Posterior vena cava (tissue), 2 donors: ENCODE measurements at regions not wholly inside any gene's neighbourhood (a gene's known extent, or its start where the extent isn't known, plus 50 kb on each side); places are given as distances from the start of the nearest gene placed in this dataset.

Source experiments
- DNase-seq: peaks from one replicate; pipeline ENCODE4 v3.0.0-alpha.2; 2020; ENCODE audit warnings: low spot score
- intact Hi-C, 2 donors: fragments of 100-400 bp; cut with DNase I; formaldehyde crosslinking; loops; one replicate each; pipeline versions ENCODE4 v1.14.1 to v1.14.2; 2022 to 2023
- donor health status: DM: yes; HTN: yes; CAD: no.
- donor health status: DM: yes; HTN: yes; CAD: no.

- intact Hi-C loops, result no loop called here
- no peak for DNase-seq
These were observed 98.8 kb upstream of the NFIB start for GRCh38 chr9:14412775-14413174.

- intact Hi-C loops, result loop anchor here in 1 of 2 donors (10.0 kb wide), 1 partner anchor 982 kb away; no protein-coding TSS in a partner anchor
- no peak for DNase-seq
These were observed 92.5 kb upstream of the NFIB start for GRCh38 chr9:14406463-14406862.

GRCh38 chr9:14405176-14405706, 91.3 kb upstream of the NFIB start:
- DNase-seq, result no peak

GRCh38 chr9:14403081-14403480, 89.1 kb upstream of the NFIB start:
- intact Hi-C loops, result loop anchor here in 1 of 2 donors (10.0 kb wide), 1 partner anchor 978 kb away; no protein-coding TSS in a partner anchor

More at GRCh38 chr9:14405176-14405706, 91.3 kb upstream of the NFIB start:
- intact Hi-C loops, result loop anchor here in 1 of 2 donors (10.0 kb wide), 1 partner anchor 980 kb away; no protein-coding TSS in a partner anchor

GRCh38 chr9:14402583-14402982, 88.6 kb upstream of the NFIB start:
- no peak for DNase-seq
- intact Hi-C loops, result loop anchor here in 1 of 2 donors (10.0 kb wide), 1 partner anchor 978 kb away; no protein-coding TSS in a partner anchor

More at GRCh38 chr9:14403081-14403480, 89.1 kb upstream of the NFIB start:
- no peak for DNase-seq

- intact Hi-C loops, result loop anchor here in 1 of 2 donors (10.0 kb wide), 1 partner anchor 977 kb away; no protein-coding TSS in a partner anchor
- DNase-seq, result no peak
These were observed 88.0 kb upstream of the NFIB start for GRCh38 chr9:14401911-14402310.

- intact Hi-C loops, result loop anchor here in 1 of 2 donors (10.0 kb wide), 1 partner anchor 976 kb away; no protein-coding TSS in a partner anchor
- peak; percentile 81 for DNase-seq
These were observed 86.7 kb upstream of the NFIB start for GRCh38 chr9:14400658-14400995.

GRCh38 chr9:14399756-14400657, 86.1 kb upstream of the NFIB start:
- no peak for DNase-seq
- intact Hi-C loops, result loop anchor here in 1 of 2 donors (10.0 kb wide), 1 partner anchor 975 kb away; no protein-coding TSS in a partner anchor

GRCh38 chr9:14398473-14398872, 84.5 kb upstream of the NFIB start:
- no peak for DNase-seq
- intact Hi-C loops, result no loop called here

- intact Hi-C loops, result no loop called here
- DNase-seq, result no peak
These were observed 82.2 kb upstream of the NFIB start for GRCh38 chr9:14396171-14396570.

GRCh38 chr9:14395317-14396082, 81.6 kb upstream of the NFIB start:
- intact Hi-C loops, result no loop called here

GRCh38 chr9:14393418-14393817, 79.5 kb upstream of the NFIB start:
- no peak for DNase-seq
- intact Hi-C loops, result no loop called here

More at GRCh38 chr9:14395317-14396082, 81.6 kb upstream of the NFIB start:
- DNase-seq, result no peak

- intact Hi-C loops, result loop anchor here in 1 of 2 donors (2.0 kb wide), 1 partner anchor 63 kb away; no protein-coding TSS in a partner anchor
- DNase-seq, result no peak
These were observed 77.7 kb upstream of the NFIB start for GRCh38 chr9:14391620-14392019.

- no peak for DNase-seq
These were observed 75.7 kb upstream of the NFIB start for GRCh38 chr9:14389657-14390056.

GRCh38 chr9:14389146-14389545, 75.2 kb upstream of the NFIB start:
- intact Hi-C loops, result no loop called here
- no peak for DNase-seq

More at GRCh38 chr9:14389657-14390056, 75.7 kb upstream of the NFIB start:
- intact Hi-C loops, result loop anchor here in 1 of 2 donors (2.0 kb wide), 1 partner anchor 61 kb away; no protein-coding TSS in a partner anchor

GRCh38 chr9:14383773-14384172, 69.8 kb upstream of the NFIB start:
- intact Hi-C loops, result no loop called here
- DNase-seq, result no peak

GRCh38 chr9:14383294-14383693, 69.4 kb upstream of the NFIB start:
- DNase-seq, result no peak

GRCh38 chr9:14380061-14380836, 66.3 kb upstream of the NFIB start:
- no peak for DNase-seq
- intact Hi-C loops, result no loop called here

More at GRCh38 chr9:14383294-14383693, 69.4 kb upstream of the NFIB start:
- intact Hi-C loops, result no loop called here

GRCh38 chr9:14379280-14379679, 65.3 kb upstream of the NFIB start:
- intact Hi-C loops, result no loop called here
- DNase-seq, result no peak
